ENCODE measurements at regions not wholly inside any gene's neighbourhood (a gene's known extent, or its start where the extent isn't known, plus 50 kb on each side); places are given as distances from the start of the nearest gene placed in this dataset.

DNA sequence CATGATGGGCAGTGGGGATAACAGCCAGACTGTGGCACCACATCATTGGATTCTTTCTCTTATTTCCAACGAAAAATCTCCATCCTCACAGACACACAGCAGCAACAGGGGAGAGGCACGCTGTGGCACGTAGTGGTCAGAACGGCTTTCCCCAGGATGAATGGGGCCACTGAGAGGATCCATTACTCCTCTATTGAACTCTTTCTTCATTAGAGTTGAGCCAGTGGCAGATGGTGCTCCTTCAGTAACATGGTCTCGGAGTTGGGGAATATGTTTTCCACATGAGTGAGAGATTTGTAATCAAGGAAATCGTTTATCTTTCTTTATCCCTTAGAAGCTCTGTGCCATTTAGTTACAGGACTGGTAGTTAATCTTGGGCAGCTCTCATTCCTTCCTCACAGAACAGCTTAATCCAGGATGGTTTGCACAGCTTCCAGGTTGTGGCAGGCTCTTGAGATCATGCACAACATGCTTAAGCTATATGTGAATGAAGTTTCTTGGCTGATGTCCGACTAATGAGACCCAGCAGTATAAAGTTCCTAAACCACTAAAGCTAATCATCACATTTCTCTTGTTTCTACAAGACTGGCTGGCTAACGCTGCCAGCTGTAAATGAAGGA lies 180.5 kb upstream of the SLC10A2 start:
- TF ChIP-seq, protein P1, sequence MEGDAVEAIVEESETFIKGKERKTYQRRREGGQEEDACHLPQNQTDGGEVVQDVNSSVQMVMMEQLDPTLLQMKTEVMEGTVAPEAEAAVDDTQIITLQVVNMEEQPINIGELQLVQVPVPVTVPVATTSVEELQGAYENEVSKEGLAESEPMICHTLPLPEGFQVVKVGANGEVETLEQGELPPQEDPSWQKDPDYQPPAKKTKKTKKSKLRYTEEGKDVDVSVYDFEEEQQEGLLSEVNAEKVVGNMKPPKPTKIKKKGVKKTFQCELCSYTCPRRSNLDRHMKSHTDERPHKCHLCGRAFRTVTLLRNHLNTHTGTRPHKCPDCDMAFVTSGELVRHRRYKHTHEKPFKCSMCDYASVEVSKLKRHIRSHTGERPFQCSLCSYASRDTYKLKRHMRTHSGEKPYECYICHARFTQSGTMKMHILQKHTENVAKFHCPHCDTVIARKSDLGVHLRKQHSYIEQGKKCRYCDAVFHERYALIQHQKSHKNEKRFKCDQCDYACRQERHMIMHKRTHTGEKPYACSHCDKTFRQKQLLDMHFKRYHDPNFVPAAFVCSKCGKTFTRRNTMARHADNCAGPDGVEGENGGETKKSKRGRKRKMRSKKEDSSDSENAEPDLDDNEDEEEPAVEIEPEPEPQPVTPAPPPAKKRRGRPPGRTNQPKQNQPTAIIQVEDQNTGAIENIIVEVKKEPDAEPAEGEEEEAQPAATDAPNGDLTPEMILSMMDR (IDR thresholded peaks at IDR 0.05; ENCODE audit: low read length): no peak
- no peak for TF ChIP-seq EZH2 (IDR thresholded peaks at IDR 0.05; ENCODE audit: borderline replicate concordance, low read length)
